DMS153 treated with DMSO at 0.1 percent for 48 hours (cell line): ENCODE measurements at regions not wholly inside any gene's neighbourhood (a gene's known extent, or its start where the extent isn't known, plus 50 kb on each side); places are given as distances from the start of the nearest gene placed in this dataset.
"Not testable (repeated sequence)": the region's sequence is repeated elsewhere in the genome, so short reads cannot be mapped to it uniquely, and the experiment has no call there.

Source experiments
- DNase-seq: peaks from one replicate; lab custom pipeline; 2025; ENCODE audit not compliant: unreplicated experiment; lab: John Stamatoyannopoulos, UW

DNA sequence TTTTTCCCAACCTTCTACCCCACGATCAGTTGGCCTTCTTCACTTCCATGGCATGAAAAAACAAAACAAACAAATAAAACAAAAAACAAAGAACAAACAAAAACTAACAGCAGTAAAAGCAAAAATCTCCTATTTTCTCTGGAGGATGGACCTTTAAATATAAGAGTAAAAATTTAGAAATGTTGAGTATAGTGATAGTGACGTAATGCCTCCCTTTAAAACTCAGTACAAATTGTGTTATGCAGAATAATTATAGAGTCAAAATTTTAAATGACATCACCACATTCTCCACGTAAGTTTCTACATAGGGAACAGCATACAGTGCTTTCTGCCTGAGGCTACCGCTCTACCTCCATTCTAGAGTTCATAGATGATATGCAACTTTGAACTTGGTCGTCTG, 2156.4 kb downstream of the PCDH7 start:
- DNase-seq: no peak

DNA sequence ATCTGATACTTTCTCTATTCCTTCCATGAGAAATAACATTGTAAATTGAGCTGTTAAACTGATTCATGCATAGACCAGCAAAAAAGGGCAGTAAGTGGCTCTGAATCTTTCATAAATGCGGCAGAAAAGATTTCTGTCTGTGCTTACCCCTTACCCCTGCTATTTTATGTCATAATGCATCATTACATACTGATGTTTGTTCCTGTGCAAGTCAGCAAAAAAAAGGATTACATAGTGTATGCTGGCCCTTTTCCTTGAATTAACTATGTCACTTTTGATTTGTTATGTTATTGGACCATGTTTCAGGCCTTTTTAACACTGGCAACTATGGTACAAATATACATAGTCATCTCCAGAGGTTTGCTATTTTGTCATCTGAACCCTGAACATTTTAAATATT, 2159.7 kb downstream of the PCDH7 start:
- DNase-seq: no peak

DNA sequence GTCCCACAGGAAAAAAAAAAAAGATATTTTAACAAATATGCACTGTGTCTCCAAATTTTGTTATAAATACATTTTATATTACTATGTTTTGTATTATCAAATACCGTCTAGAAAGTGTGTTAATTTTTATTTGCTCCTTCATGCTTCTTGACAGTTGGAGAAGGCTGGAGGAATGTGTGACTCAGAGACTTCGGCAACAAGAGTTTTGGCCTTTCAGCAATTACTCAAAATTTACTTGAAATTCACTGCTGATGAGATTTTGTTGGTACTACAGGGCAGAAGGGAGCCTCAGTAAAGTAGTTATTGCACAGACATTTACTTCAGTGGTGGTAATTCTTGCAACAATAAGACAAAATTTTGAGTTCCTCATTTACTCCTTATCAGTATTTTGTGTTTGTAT, 2164.0 kb downstream of the PCDH7 start:
- DNase-seq: no peak

DNA sequence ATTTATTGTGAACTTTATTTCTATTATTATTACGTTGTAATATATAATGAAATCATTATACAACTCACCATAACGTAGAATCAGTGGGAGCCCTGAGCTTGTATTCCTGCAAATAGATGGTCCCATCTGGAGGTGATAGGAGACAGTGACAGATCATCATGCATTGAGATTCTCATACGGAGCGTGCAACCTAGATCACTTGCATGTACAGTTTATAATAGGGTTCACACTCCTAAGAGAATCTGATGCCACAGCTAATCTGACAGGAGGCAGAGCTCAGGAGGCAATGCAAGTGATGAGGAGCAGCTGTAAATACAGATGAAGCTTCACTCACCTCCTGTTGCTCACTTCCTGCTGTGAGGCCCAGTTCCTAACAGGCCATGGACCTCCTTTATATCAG, 2170.2 kb downstream of the PCDH7 start:
- DNase-seq: no peak

GRCh38 chr4:32909053-32909452, 2188.9 kb downstream of the PCDH7 start:
- no peak for DNase-seq

GRCh38 chr4:32909736-32910135, 2189.6 kb downstream of the PCDH7 start:
- DNase-seq: no peak

- no peak for DNase-seq
Observed at GRCh38 chr4:32917586-32917985, 2197.4 kb downstream of the PCDH7 start.

- no peak for DNase-seq
Observed at GRCh38 chr4:32929796-32930699, 2209.9 kb downstream of the PCDH7 start.

DNA sequence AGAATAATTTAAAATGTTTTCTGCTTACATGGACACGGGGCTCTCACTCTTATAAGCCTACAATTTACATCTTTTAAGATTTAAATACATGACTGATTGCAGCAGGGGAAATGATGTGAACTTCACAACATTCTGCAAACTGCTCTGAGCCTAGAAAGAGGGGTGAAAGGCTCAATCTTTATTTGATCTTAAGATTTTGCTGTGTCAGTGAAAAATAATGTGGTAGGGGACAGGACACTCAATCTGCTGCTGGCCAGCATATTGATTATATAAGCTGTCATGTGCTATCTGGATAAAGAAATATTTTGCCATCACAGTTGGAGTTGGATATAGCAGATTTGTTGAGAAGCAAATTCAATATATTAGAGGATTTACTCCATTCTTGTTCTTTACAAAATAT, 2210.5 kb downstream of the PCDH7 start:
- DNase-seq: no peak

GRCh38 chr4:32931475-32931874, 2211.3 kb downstream of the PCDH7 start:
- DNase-seq: no peak

DNA sequence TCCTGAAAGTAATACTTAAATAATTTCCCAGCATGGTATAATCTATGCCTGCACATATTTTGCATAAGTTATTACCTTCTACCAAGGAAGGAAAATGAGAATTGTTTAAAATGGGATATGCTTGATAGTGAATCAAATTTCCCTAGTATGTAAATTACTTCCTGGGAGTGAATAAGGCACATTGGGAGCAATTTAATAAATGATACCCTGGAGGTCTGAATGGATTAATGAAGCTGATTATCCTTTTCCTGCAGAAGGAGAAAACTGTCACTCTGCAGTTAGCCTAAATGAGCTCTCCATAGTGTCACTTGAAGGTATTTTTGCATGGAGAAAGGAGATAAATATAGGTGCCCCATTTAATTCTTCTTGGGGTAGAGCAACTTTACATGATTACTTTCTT, 2212.0 kb downstream of the PCDH7 start:
- no peak for DNase-seq

GRCh38 chr4:32939222-32939621, 2219.1 kb downstream of the PCDH7 start:
- DNase-seq: not testable (repeated sequence)

- DNase-seq: no peak
Observed at GRCh38 chr4:32950866-32951265, 2230.7 kb downstream of the PCDH7 start.

DNA sequence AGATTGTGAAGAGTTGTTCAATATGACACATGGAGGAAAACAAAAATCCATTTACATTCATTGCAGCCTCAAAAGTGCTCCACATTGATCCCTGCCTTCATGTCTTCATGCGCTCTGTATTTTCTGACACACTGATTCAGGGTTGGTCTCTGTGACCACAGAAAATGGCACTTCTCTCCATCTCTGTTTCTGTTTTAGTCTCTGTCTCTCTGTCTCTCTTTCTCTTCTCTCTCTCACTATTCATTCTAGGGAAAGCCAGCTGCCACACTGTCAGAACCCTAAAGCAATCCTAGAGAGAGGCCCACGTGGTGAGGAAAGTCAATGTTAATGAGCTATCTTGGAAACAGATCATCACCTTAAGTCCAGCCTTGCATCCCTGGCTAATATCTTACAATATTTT, 2238.4 kb downstream of the PCDH7 start:
- no peak for DNase-seq

DNA sequence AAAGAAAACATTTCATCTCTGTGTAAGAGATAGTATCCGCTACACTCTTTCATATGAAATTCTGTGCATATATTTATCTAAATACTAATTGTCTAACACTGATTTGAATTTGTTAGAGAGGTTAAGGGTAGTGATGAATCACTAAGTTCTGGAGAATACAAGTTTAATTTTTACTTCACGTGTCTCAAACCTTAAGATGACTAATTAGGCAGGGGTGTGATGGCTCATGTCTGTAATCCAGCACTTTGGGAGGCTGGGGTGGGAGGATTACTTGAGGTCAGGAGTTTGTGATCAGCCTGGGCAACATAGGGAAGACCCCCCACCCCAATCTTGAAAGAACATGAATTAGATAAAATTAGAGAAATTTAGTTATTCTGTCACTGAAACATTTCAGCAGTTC, 2241.9 kb downstream of the PCDH7 start:
- DNase-seq: no peak

GRCh38 chr4:32985256-32985655, 2265.1 kb downstream of the PCDH7 start:
- no peak for DNase-seq

DNA sequence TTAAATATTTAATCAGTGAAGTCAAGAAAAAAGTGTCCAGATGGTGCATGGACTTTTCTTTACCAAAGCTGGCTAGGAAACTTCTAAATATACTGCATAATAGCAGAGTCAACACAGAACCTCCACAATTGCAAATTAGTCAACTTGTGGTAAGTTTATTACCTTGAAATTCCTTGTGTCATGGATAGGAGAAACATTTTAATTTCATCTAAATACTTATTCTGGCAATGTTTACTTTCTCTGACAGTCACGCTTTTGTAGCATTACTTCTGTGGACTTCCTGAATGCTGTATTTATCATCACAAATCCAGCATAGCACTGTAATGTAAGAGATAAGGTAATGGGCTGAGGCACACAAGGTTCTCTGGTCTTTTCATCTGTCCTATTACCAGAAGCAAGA, 2266.1 kb downstream of the PCDH7 start:
- DNase-seq: no peak

GRCh38 chr4:32987111-32987510, 2266.9 kb downstream of the PCDH7 start:
- no peak for DNase-seq

DNA sequence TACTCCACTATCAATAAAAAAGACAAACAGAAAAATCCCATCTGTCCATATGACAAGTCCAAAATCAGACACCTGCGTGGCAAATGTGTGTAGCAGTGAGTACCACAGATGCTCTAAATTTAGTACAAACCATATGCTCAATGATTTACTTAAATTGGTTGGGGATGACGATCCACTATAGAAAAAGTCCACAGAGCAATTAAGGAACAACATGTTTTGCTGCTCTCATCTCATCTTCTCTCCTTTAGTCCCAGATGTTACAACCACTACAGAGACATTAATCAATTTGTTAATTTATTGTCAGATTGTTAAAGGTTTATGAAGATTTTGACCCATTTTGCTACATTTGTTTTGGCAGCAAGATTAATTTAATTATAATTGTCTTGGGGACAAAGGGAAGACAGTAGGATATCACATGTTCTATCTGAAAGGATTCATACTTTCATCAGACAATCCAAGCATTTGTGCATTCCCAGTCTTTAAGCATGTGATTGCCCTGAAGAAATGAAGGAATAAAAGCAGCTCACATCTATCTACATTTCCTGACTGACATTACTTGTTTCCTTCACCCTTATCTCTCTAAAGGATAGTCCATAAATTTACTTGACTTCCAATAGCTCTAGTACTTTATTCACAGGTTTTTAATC, 2268.1 kb downstream of the PCDH7 start:
- no peak for DNase-seq

DNA sequence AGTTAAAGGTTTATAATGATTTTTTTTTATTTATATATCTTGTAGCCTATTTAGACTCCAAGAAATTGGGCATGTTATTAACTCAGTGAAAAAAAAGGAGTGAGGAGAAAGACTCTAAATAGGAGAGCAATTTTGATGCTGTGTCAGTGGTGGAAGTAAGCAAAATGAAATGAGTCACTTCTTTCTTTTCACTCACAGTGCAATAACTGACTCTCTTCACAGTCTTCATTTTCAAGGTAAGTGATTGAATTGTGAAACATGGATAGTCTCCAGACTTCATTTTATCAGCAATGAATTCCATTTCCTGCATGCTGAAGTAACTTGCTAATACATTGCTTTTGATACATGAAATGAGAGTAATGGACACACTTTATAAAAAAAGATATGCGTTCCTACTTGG, 2271.5 kb downstream of the PCDH7 start:
- DNase-seq: no peak

DNA sequence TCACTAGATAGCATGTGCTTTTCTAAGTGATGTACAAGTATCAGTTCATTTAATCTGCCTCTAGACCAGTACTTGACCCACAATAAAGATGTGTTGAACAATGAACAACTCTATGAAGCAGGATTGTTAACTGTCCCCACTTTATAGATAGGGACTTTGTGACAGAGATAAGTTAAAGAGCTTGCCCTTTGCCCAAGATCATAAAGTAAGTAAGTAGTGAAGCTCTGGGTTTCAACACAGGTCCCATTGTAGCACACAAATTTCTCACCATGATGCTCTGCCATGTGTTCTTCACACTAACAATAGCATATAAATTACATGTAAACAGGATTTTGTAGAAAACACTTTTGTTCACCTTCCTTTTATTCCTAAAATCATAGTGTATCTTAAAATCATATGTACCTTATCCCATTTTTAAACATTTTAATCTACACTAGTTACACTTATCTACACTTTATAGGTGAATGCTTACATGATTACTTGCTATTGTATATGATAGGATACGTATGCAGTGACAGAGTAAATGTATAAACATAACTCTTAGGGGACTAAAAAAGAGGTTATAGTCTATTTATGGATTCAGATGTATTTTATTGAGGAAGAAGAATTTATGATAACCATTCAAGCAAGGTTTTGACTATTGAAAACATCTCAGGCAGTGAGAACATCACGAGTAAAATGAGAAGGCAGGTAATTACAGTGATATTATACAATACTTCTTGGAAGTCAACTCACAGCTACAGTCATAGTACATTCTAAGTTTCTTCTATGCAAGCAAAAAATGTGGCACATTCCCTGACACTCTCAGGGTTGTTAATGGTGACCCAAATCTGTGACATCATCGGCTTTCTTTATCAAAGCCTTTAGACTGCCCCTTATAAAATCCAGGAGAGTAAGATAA, 2275.1 kb downstream of the PCDH7 start:
- no peak for DNase-seq

- no peak for DNase-seq
Observed at GRCh38 chr4:33013282-33013681, 2293.1 kb downstream of the PCDH7 start.
